ENCODE measurements at regions not wholly inside any gene's neighbourhood (a gene's known extent, or its start where the extent isn't known, plus 50 kb on each side); places are given as distances from the start of the nearest gene placed in this dataset.

DNA sequence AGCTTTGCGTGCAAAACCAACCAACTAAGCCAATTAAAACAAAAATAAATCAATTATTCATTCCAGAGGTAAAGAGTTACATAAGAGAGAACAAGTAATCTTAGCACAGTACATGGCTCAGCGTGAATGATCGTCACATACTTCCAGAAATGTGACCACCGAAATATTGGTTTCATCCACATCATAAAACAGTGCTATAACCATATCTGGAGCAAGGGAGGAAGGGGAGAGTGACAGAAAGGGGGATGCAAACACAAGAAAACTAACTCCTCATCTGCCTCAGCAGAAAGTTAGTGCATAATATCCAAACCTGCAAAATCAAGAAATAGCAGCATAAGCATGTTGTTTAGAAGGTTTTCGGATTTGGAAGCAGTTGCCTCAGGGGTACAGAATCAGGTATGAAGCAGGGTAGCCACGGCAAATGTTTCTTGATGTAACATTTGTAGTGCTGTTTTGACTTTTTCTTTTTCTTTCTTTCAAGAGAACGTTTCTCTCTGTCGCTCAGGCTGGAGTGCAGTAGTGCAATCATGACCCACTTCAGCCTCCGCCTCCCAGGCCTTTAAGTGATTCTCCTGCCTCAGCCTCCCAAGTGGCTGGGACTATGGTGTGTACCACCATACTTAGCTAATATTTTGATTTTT lies 93.9 kb upstream of the EGLN3 start:
- TF ChIP-seq, protein P1, sequence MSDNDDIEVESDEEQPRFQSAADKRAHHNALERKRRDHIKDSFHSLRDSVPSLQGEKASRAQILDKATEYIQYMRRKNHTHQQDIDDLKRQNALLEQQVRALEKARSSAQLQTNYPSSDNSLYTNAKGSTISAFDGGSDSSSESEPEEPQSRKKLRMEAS (IDR thresholded peaks at IDR 0.05) = no peak
- TF ChIP-seq CEBPB (IDR thresholded peaks at IDR 0.05) (no peak), EP300 (IDR thresholded peaks at IDR 0.05; ENCODE audit: borderline replicate concordance) (no peak), CREB1 (IDR thresholded peaks at IDR 0.05; ENCODE audit: low read depth) (no peak), RAD21 (IDR thresholded peaks at IDR 0.05; ENCODE audit: low read depth) (no peak), YY1 (IDR thresholded peaks at IDR 0.05; ENCODE audit: low read depth) (no peak), TAF1 (IDR thresholded peaks at IDR 0.05; ENCODE audit: low read depth) (no peak), TCF12 (IDR thresholded peaks at IDR 0.05; ENCODE audit: low read depth) (no peak)
- TF ChIP-seq, protein P2, sequence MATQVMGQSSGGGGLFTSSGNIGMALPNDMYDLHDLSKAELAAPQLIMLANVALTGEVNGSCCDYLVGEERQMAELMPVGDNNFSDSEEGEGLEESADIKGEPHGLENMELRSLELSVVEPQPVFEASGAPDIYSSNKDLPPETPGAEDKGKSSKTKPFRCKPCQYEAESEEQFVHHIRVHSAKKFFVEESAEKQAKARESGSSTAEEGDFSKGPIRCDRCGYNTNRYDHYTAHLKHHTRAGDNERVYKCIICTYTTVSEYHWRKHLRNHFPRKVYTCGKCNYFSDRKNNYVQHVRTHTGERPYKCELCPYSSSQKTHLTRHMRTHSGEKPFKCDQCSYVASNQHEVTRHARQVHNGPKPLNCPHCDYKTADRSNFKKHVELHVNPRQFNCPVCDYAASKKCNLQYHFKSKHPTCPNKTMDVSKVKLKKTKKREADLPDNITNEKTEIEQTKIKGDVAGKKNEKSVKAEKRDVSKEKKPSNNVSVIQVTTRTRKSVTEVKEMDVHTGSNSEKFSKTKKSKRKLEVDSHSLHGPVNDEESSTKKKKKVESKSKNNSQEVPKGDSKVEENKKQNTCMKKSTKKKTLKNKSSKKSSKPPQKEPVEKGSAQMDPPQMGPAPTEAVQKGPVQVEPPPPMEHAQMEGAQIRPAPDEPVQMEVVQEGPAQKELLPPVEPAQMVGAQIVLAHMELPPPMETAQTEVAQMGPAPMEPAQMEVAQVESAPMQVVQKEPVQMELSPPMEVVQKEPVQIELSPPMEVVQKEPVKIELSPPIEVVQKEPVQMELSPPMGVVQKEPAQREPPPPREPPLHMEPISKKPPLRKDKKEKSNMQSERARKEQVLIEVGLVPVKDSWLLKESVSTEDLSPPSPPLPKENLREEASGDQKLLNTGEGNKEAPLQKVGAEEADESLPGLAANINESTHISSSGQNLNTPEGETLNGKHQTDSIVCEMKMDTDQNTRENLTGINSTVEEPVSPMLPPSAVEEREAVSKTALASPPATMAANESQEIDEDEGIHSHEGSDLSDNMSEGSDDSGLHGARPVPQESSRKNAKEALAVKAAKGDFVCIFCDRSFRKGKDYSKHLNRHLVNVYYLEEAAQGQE (IDR thresholded peaks at IDR 0.05; ENCODE audit: low read depth) = no peak
